SK-N-SH (cell line): ENCODE measurements at regions not wholly inside any gene's neighbourhood (a gene's known extent, or its start where the extent isn't known, plus 50 kb on each side); places are given as distances from the start of the nearest gene placed in this dataset.

Source experiments
- CTCF ChIA-PET: fragments of 300-600, 350-600 bp; formaldehyde crosslinking; extraction: SDS; loops from one replicate; lab custom pipeline; 2021; lab: Yijun Ruan, JAX
- POLR2A ChIA-PET: fragments of 350-600 bp; sonication (Branson Sonifier 250); formaldehyde crosslinking; extraction: SDS; loops from one replicate; lab custom pipeline; 2020; ENCODE audit warnings: antibody characterized with exemption, inconsistent platforms; lab: Yijun Ruan, JAX
- DNase-seq: peaks from one replicate; pipeline ENCODE4 v3.0.0; 2012
- H2AFZ ChIP-seq: fragments of 200-600 bp; sonication (generic); 2 replicates; pipeline ENCODE4 v1.8.1; 2016; ENCODE audit warnings: antibody characterized with exemption, mild to moderate bottlenecking, low read depth
- H3F3A ChIP-seq: fragments of 200-600 bp; sonication (generic); replicated peaks from 2 replicates; pipeline ENCODE3; 2016; ENCODE audit warnings: antibody characterized with exemption, mild to moderate bottlenecking; ENCODE audit not compliant: insufficient read depth
- H3K27ac ChIP-seq, 2 experiments: fragments of 200-500 bp in 1 of 2; fragments of 200-600 bp in 1 of 2; sonication (Bioruptor generic) in 1 of 2; sonication (generic), shearing (Covaris generic) in 1 of 2; 2 replicates each; pipeline versions ENCODE4 v1.5.1 to v1.6.1; 2014 to 2016; ENCODE audit warnings: low read depth in 2 of 2, inconsistent platforms in 1 of 2, low read length in 1 of 2, mild to moderate bottlenecking in 1 of 2, mixed read lengths in 1 of 2
- H3K27me3 ChIP-seq: fragments of 200-600 bp; sonication (generic), shearing (Covaris generic); 2 replicates; pipeline ENCODE4 v1.6.1; 2016; ENCODE audit warnings: mixed run types; ENCODE audit not compliant: insufficient read depth
- H3K36me3 ChIP-seq, 2 experiments: fragments of 200-500 bp in 1 of 2; fragments of 200-600 bp in 1 of 2; sonication (Bioruptor generic) in 1 of 2; sonication (generic) in 1 of 2; replicated peaks in 1 of 2; 2 replicates each; pipeline versions ENCODE3 to v1.5.1; 2014 to 2016; ENCODE audit warnings: low read length in 1 of 2, mild to moderate bottlenecking in 1 of 2; ENCODE audit not compliant: insufficient read depth in 2 of 2, control insufficient read depth in 1 of 2
- H3K4me1 ChIP-seq, 2 experiments: fragments of 200-500 bp in 1 of 2; fragments of 200-600 bp in 1 of 2; sonication (Bioruptor generic) in 1 of 2; sonication (generic), shearing (Covaris generic) in 1 of 2; 2 replicates each; pipeline versions ENCODE4 v1.5.1 to v1.6.1; 2014 to 2016; ENCODE audit warnings: low read depth in 1 of 2, low read length in 1 of 2, mixed run types in 1 of 2; ENCODE audit not compliant: insufficient read depth in 2 of 2, control insufficient read depth in 1 of 2
- H3K4me2 ChIP-seq: fragments of 200-600 bp; sonication (generic), shearing (Covaris generic); 2 replicates; pipeline ENCODE4 v1.6.1; 2017; ENCODE audit warnings: mixed run types
- H3K4me3 ChIP-seq, 2 experiments: fragments of 200-500 bp in 1 of 2; fragments of 200-600 bp in 1 of 2; sonication (Bioruptor generic) in 1 of 2; sonication (generic), shearing (Covaris generic) in 1 of 2; 2 replicates each; pipeline versions ENCODE4 v1.5.1 to v1.8.1; 2014 to 2016; ENCODE audit warnings: low read depth in 2 of 2, inconsistent platforms in 1 of 2, low read length in 1 of 2, mild to moderate bottlenecking in 1 of 2, mixed read lengths in 1 of 2, moderate library complexity in 1 of 2
- H3K79me2 ChIP-seq: fragments of 200-600 bp; sonication (generic); 2 replicates; pipeline ENCODE4 v1.8.1; 2017; ENCODE audit warnings: mild to moderate bottlenecking; ENCODE audit not compliant: insufficient read depth
- H3K9ac ChIP-seq: fragments of 200-600 bp; sonication (generic); 2 replicates; pipeline ENCODE4 v1.6.1; 2017; ENCODE audit warnings: mixed run types
- H3K9me2 ChIP-seq: fragments of 200-600 bp; sonication (generic); 2 replicates; pipeline ENCODE4 v1.6.1; 2017; ENCODE audit warnings: mixed run types
- H3K9me3 ChIP-seq: fragments of 200-600 bp; sonication (generic); 2 replicates; pipeline ENCODE4 v1.6.1; 2017; ENCODE audit warnings: mixed run types, mild to moderate bottlenecking, moderate library complexity
- H4K20me1 ChIP-seq: fragments of 200-600 bp; sonication (generic); 2 replicates; pipeline ENCODE4 v1.6.1; 2017; ENCODE audit warnings: mild to moderate bottlenecking, mixed run types; ENCODE audit not compliant: insufficient read depth
- CHD2 ChIP-seq: fragments of 150-350 bp; IDR thresholded peaks from 2 replicates; pipeline ENCODE4 v1.6.1; 2018; ENCODE audit warnings: low read length; ENCODE audit not compliant: partially characterized antibody
- ELF1 ChIP-seq: IDR thresholded peaks from 2 replicates; pipeline ENCODE4 v1.4.0; 2012
- FOXJ3 ChIP-seq: sonication (generic); formaldehyde crosslinking; IDR thresholded peaks from 2 replicates; pipeline ENCODE4 v1.5.1; 2020; ENCODE audit warnings: mild to moderate bottlenecking, missing genetic modification reagents
- RFX5 ChIP-seq: IDR thresholded peaks from 2 replicates; pipeline ENCODE4 v1.6.1; 2012; ENCODE audit warnings: mild to moderate bottlenecking, improper control_type of control experiment, low read length
- RXRA ChIP-seq: IDR thresholded peaks from 2 replicates; pipeline ENCODE4 v1.4.0; 2012; ENCODE audit warnings: low read depth, mild to moderate bottlenecking, borderline replicate concordance
- TAF1 ChIP-seq: IDR thresholded peaks from 2 replicates; pipeline ENCODE4 v1.6.1; 2012; ENCODE audit warnings: low read depth, mild to moderate bottlenecking, low read length, moderate library complexity, borderline replicate concordance
- TCF12 ChIP-seq: IDR thresholded peaks from 2 replicates; pipeline ENCODE4 v1.4.0; 2012
- YY1 ChIP-seq: IDR thresholded peaks from 2 replicates; pipeline ENCODE4 v1.4.0; 2012; ENCODE audit warnings: low read depth, mild to moderate bottlenecking
- WGBS: methylation state at CpG from one replicate; pipeline ENCODE4 v1.1.6; 2017; ENCODE audit warnings: low lambda C conversion rate; 5-methylcytosine and 5-hydroxymethylcytosine counted together
- TF ChIP-seq, protein P1 (sequence below): fragments of 150-350 bp; IDR thresholded peaks from 2 replicates; pipeline ENCODE4 v1.6.1; 2016; ENCODE audit warnings: mild to moderate bottlenecking, low read depth, low read length
- TF ChIP-seq, protein P2 (sequence below): fragments of 150-350 bp; IDR thresholded peaks from 2 replicates; pipeline ENCODE4 v1.6.1; 2017; ENCODE audit warnings: antibody characterized with exemption, low read length, low read depth, borderline replicate concordance
- TF ChIP-seq, protein P3 (sequence below): fragments of 200-600 bp; sonication (generic); IDR thresholded peaks from 2 replicates; pipeline ENCODE4 v1.6.1; 2017; ENCODE audit warnings: antibody characterized with exemption, mild to moderate bottlenecking, moderate library complexity
- TF ChIP-seq, protein P4 (sequence below): IDR thresholded peaks from 2 replicates; pipeline ENCODE4 v1.6.1; 2012; ENCODE audit warnings: mild to moderate bottlenecking, low read depth, low read length, moderate library complexity

DNA sequence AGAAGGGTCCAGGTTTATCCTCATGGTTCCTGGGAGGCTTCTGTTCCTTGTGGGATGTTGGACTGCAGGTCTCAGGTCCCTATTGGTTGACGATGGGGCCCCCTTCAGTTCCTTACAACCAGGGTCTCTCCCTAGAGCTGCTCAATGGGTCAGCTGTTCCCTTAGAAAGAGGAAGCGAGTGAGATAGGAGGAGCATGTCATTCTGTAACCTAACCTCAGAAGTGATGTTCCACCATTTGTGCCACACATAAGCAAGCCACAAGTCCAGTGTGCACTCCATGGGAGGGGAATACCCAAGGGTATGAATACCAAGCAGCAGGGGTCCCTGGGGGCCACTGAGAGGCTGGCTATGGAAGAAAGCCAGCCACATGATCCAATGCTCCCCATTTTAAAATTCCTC is 192.7 kb downstream of the GATA3 start:
- no peak overlapping the region for H3K4me2 ChIP-seq
- no peak overlapping the region for H2AFZ ChIP-seq
- no peaks in the 10 kb centered on the region for H4K20me1 ChIP-seq
- TF ChIP-seq RXRA (no peak), CHD2 (no peak), ELF1 (no peak), YY1 (no peak), TAF1 (no peak), TCF12 (no peak), FOXJ3 (CRISPR knock-in tag) (no peak), RFX5 (no peak)
- TF ChIP-seq, protein P1, sequence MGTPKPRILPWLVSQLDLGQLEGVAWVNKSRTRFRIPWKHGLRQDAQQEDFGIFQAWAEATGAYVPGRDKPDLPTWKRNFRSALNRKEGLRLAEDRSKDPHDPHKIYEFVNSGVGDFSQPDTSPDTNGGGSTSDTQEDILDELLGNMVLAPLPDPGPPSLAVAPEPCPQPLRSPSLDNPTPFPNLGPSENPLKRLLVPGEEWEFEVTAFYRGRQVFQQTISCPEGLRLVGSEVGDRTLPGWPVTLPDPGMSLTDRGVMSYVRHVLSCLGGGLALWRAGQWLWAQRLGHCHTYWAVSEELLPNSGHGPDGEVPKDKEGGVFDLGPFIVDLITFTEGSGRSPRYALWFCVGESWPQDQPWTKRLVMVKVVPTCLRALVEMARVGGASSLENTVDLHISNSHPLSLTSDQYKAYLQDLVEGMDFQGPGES: no peak
- TF ChIP-seq, protein P2, sequence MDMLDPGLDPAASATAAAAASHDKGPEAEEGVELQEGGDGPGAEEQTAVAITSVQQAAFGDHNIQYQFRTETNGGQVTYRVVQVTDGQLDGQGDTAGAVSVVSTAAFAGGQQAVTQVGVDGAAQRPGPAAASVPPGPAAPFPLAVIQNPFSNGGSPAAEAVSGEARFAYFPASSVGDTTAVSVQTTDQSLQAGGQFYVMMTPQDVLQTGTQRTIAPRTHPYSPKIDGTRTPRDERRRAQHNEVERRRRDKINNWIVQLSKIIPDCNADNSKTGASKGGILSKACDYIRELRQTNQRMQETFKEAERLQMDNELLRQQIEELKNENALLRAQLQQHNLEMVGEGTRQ: no peak
- TF ChIP-seq, protein P3, sequence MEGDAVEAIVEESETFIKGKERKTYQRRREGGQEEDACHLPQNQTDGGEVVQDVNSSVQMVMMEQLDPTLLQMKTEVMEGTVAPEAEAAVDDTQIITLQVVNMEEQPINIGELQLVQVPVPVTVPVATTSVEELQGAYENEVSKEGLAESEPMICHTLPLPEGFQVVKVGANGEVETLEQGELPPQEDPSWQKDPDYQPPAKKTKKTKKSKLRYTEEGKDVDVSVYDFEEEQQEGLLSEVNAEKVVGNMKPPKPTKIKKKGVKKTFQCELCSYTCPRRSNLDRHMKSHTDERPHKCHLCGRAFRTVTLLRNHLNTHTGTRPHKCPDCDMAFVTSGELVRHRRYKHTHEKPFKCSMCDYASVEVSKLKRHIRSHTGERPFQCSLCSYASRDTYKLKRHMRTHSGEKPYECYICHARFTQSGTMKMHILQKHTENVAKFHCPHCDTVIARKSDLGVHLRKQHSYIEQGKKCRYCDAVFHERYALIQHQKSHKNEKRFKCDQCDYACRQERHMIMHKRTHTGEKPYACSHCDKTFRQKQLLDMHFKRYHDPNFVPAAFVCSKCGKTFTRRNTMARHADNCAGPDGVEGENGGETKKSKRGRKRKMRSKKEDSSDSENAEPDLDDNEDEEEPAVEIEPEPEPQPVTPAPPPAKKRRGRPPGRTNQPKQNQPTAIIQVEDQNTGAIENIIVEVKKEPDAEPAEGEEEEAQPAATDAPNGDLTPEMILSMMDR: no peak
- TF ChIP-seq, protein P4, sequence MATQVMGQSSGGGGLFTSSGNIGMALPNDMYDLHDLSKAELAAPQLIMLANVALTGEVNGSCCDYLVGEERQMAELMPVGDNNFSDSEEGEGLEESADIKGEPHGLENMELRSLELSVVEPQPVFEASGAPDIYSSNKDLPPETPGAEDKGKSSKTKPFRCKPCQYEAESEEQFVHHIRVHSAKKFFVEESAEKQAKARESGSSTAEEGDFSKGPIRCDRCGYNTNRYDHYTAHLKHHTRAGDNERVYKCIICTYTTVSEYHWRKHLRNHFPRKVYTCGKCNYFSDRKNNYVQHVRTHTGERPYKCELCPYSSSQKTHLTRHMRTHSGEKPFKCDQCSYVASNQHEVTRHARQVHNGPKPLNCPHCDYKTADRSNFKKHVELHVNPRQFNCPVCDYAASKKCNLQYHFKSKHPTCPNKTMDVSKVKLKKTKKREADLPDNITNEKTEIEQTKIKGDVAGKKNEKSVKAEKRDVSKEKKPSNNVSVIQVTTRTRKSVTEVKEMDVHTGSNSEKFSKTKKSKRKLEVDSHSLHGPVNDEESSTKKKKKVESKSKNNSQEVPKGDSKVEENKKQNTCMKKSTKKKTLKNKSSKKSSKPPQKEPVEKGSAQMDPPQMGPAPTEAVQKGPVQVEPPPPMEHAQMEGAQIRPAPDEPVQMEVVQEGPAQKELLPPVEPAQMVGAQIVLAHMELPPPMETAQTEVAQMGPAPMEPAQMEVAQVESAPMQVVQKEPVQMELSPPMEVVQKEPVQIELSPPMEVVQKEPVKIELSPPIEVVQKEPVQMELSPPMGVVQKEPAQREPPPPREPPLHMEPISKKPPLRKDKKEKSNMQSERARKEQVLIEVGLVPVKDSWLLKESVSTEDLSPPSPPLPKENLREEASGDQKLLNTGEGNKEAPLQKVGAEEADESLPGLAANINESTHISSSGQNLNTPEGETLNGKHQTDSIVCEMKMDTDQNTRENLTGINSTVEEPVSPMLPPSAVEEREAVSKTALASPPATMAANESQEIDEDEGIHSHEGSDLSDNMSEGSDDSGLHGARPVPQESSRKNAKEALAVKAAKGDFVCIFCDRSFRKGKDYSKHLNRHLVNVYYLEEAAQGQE: no peak
- H3K27ac ChIP-seq: peak overlapping the region in 1 of 2 experiments; percentile 36; a peak in 1 of 4 replicates
- ChIA-PET CTCF (no interaction called here), POLR2A (no interaction called here)
- peaks cover 0 to 10% of the 10 kb centered on the region in 2 experiments; a peak in 1 of 4 replicates for H3K4me1 ChIP-seq
- H3K36me3 ChIP-seq: no peaks in the 10 kb centered on the region
- no peaks in the 10 kb centered on the region for H3K9me2 ChIP-seq
- H3K79me2 ChIP-seq: no peaks in the 10 kb centered on the region
- no peaks in the 10 kb centered on the region for H3K27me3 ChIP-seq
- H3K9me3 ChIP-seq: no peaks in the 10 kb centered on the region
- whole genome bisulfite sequencing: 76% methylated on average over 2 of the region's 2 CpGs
- H3K4me3 ChIP-seq: peak overlapping the region in 1 of 2 experiments; percentile 10; a peak in 1 of 4 replicates
- no peak overlapping the region for H3K9ac ChIP-seq
- no peaks in the 10 kb centered on the region for H3F3A ChIP-seq
- no peak for DNase-seq
